Heart left ventricle (tissue), 16 donors: ENCODE measurements at regions not wholly inside any gene's neighbourhood (a gene's known extent, or its start where the extent isn't known, plus 50 kb on each side); places are given as distances from the start of the nearest gene placed in this dataset.

Experiments used
- ATAC-seq, 4 donors: fragments of 200-7000 bp; cut with Tn5 transposase; one replicate each; pipeline ENCODE4 v1.9.1; 2020 to 2022; ENCODE audit warnings: moderate library complexity in 4 of 4, mild to moderate bottlenecking in 3 of 4, moderate number of reproducible peaks in 1 of 4
- DNase-seq, 5 donors: peaks; one replicate each; pipeline ENCODE4 v3.0.0-alpha.2; 2020
- H3K27ac ChIP-seq, 12 donors: fragments of 200-600 bp; sonication (generic) in 4 of 12; one replicate each; pipeline versions ENCODE4 v1.5.0 to v1.8.0; 2016 to 2022; ENCODE audit warnings: mild to moderate bottlenecking in 2 of 12
- H3K27me3 ChIP-seq, 9 donors: fragments of 200-600 bp; sonication (generic) in 2 of 9; one replicate each; pipeline versions ENCODE4 v1.5.1 to v1.8.0; 2016 to 2022; ENCODE audit warnings: mild to moderate bottlenecking in 3 of 9
- H3K36me3 ChIP-seq, 9 donors: fragments of 200-600 bp; sonication (generic) in 2 of 9; one replicate each; pipeline versions ENCODE4 v1.5.0 to v1.8.0; 2018 to 2022; ENCODE audit warnings: mild to moderate bottlenecking in 2 of 9
- H3K4me1 ChIP-seq, 12 donors: fragments of 200-600 bp; sonication (generic) in 4 of 12; one replicate each; pipeline versions ENCODE4 v1.5.0 to v1.8.0; 2016 to 2022; ENCODE audit warnings: mild to moderate bottlenecking in 3 of 12
- H3K4me3 ChIP-seq, 12 donors: fragments of 200-600 bp; sonication (generic) in 4 of 12; one replicate each; pipeline versions ENCODE4 v1.5.0 to v1.8.0; 2017 to 2022; ENCODE audit warnings: mild to moderate bottlenecking in 9 of 12, moderate library complexity in 4 of 12
- H3K9me3 ChIP-seq, 12 donors: fragments of 200-600 bp; sonication (generic) in 4 of 12; one replicate each; pipeline versions ENCODE4 v1.5.0 to v1.8.0; 2016 to 2022; ENCODE audit warnings: mild to moderate bottlenecking in 1 of 12
- POLR2A ChIP-seq, 2 donors: fragments of 450-650 bp; IDR thresholded peaks; one replicate each; pipeline ENCODE4 v1.6.1; 2017; ENCODE audit warnings: antibody characterized with exemption in 2 of 2, mild to moderate bottlenecking in 2 of 2, moderate library complexity in 2 of 2
- WGBS, 4 donors: extraction: QIAGEN DNeasy Blood & Tissue Kit in 2 of 4; methylation state at CpG; one replicate each; pipeline versions ENCODE4 v1.1.5 to v1.1.7; 2013 to 2018; 5-methylcytosine and 5-hydroxymethylcytosine counted together
- intact Hi-C, 10 donors: fragments of 100-400 bp; cut with DNase I; formaldehyde crosslinking; loops; one replicate each; pipeline versions ENCODE4 v1.11.1 to v1.14.2; 2022
- TF ChIP-seq, protein P1 (sequence below), 12 donors: fragments of 200-600 bp; sonication (generic) in 4 of 12; IDR thresholded peaks; one replicate each; pipeline versions ENCODE4 v1.5.0 to v1.8.0; 2018 to 2022; ENCODE audit warnings: antibody characterized with exemption in 12 of 12, mild to moderate bottlenecking in 5 of 12
- donor health status: ischemic (EF 13 %, LVEDD 7.1; RV severe dilation, severe dysfunction).
- donor health status: healthy with polysubstance abuse.
- donor health status: DM: no; HTN: yes; CAD: no.
- donor health status: DM: no; HTN: no; CAD: no.
- donor health status: ischemic (EF 25% LVEDD 6.9; RV normal size, moderate dysfunction).
- donor health status: ischemic (EF 25% LVEDD 5.7; RV mildly dilated, moderate dysfunction).
- donor health status: healthy.
- donor health status: DM: yes; HTN: yes; CAD: no.
- donor health status: ischemic (EF 35%, LVEDD 5.7; RV mildly dilated, moderate dysfunction).
- donor health status: nonischemic (EF 11% LVEDD 7.7; RV severe dilation, severe dysfunction).
- donor health status: DM: yes; HTN: yes; CAD: no.
- donor health status: PGD.
- donor health status: ischemic (EF 29% LVEDD 5.4; RV normal size, mild dysfunction).
- donor health status: nonischemic (EF 23%, LVEDD 6.1; RV moderate dilation, normal function).

DNA sequence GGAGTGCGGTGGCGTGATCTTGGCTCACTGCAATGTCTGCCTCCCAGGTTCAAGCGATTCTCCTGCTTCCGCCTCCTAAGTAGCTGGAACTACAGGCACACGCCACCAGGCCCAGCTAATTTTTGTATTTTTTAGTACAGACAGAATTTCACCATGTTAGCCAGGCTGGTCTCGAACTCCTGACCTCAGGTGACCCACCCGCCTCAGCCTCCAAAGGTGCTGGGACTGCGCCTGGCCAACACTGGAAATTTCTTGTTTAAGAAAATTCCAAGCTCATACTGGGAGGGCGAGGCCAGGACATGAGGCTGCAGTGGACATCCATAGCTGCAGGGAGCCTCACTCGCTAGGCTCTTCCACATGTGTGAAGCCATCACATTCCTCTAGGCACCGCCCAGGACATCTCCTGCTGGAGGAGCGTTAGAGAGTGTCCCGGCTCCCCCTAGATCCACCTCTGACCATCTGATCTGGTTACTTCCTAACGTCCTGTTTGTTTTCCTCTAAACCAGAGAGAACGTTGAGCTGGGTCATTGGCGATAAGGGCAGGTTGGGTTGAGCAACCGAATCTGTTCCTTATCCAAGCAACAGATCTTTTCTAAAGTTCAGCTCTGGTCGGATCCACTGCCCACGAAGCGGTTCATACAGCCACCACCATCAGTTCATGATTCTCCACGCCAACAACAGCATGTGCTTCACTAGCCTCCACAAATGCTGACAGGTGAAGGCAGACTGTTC, 108.2 kb upstream of the MED13L start:
- H3K36me3 ChIP-seq: no peaks in the 10 kb centered on the region
- TF ChIP-seq, protein P1, sequence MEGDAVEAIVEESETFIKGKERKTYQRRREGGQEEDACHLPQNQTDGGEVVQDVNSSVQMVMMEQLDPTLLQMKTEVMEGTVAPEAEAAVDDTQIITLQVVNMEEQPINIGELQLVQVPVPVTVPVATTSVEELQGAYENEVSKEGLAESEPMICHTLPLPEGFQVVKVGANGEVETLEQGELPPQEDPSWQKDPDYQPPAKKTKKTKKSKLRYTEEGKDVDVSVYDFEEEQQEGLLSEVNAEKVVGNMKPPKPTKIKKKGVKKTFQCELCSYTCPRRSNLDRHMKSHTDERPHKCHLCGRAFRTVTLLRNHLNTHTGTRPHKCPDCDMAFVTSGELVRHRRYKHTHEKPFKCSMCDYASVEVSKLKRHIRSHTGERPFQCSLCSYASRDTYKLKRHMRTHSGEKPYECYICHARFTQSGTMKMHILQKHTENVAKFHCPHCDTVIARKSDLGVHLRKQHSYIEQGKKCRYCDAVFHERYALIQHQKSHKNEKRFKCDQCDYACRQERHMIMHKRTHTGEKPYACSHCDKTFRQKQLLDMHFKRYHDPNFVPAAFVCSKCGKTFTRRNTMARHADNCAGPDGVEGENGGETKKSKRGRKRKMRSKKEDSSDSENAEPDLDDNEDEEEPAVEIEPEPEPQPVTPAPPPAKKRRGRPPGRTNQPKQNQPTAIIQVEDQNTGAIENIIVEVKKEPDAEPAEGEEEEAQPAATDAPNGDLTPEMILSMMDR (IDR thresholded peaks at IDR 0.05): no peak
- no peak for TF ChIP-seq POLR2A (IDR thresholded peaks at IDR 0.05)
- peaks cover 0 to 4% (median 0%) of the 10 kb centered on the region in 12 donors for H3K9me3 ChIP-seq
- DNase-seq: no peak
- H3K4me3 ChIP-seq: no peak overlapping the region
- H3K27me3 ChIP-seq: peaks cover 0 to 13% (median 3%) of the 10 kb centered on the region in 9 donors
- ATAC-seq: no peak
- 78 to 81% (median 80%) methylated on average over 21 of the region's 21 CpGs for WGBS, 4 donors
- intact Hi-C loops: no loop called here
- peaks cover 0 to 42% (median 12%) of the 10 kb centered on the region in 12 donors for H3K4me1 ChIP-seq
- H3K27ac ChIP-seq: no peak overlapping the region

DNA sequence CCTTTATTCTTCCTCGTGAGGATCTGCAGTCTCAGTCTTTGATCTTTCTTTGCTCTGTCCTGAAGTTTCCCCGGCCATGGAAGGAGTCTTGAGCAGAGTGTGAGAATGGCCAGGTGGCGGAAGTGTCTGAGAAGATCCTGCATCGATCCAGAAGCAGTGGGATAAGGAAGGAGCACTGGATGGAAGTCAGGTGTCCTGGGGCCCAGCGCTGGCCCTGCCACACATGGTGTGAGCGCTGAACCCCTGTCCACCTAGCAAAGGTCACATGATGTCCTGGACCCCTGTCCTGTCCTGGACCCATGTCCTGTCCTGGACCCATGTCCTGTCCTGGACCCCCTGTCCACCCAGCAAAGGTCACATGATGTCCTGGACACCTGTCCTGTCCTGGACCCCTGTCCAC, 111.8 kb upstream of the MED13L start:
- 83 to 87% (median 86%) methylated on average over 5 to 6 of the region's 6 CpGs for WGBS, 4 donors

DNA sequence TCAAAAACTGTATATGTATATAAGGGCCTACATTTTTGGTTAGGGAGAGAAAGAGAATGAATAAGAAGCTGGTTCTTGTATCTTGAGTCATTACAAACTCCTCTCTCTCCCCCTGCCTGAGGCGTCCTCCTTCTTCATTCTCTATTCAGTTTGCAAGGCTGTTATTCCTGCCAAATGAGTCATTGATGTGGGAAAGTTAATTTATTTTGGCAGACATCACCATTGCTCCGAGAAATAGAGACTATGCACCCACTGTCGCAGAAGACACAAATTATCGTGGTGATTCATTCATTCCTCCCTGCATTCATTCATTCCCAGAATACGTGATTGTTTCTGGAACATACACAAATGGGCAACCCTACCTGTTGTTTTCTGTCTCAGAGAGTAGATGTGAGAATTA, 112.5 kb upstream of the MED13L start:
- Histone ChIP-seq H3K4me3 (no peak overlapping the region), H3K9me3 (peaks cover 0 to 14% (median 6%) of the 10 kb centered on the region in 12 donors), H3K27ac (peak overlapping the region in 1 of 12 donors; percentile 43), H3K36me3 (no peaks in the 10 kb centered on the region), H3K27me3 (no peaks in the 10 kb centered on the region), H3K4me1 (peaks cover 0 to 9% (median 0%) of the 10 kb centered on the region in 12 donors)
- 51 to 66% (median 58%) methylated on average over 5 of the region's 5 CpGs for WGBS, 4 donors
- no peak for TF ChIP-seq POLR2A (IDR thresholded peaks at IDR 0.05)
- TF ChIP-seq, protein P1 (IDR thresholded peaks at IDR 0.05): no peak
- DNase-seq (peak in 1 of 5 donors; percentile 35), ATAC-seq (peak in 3 of 4 donors; percentile 53 to 85 (median 70))
- intact Hi-C loops: no loop called here

More for the DNA sequence above, 111.8 kb upstream of the MED13L start:
- no peaks in the 10 kb centered on the region for H3K27me3 ChIP-seq
- intact Hi-C loops: no loop called here
- no peak overlapping the region for H3K4me3 ChIP-seq
- ATAC-seq (no peak), DNase-seq (peak in 1 of 5 donors; percentile 17)
- peak overlapping the region in 1 of 12 donors; percentile 43 for H3K27ac ChIP-seq
- H3K9me3 ChIP-seq: peaks cover 0 to 14% (median 6%) of the 10 kb centered on the region in 12 donors
- no peaks in the 10 kb centered on the region for H3K36me3 ChIP-seq
- peaks cover 0 to 16% (median 0%) of the 10 kb centered on the region in 12 donors for H3K4me1 ChIP-seq
- TF ChIP-seq POLR2A (IDR thresholded peaks at IDR 0.05): no peak
- TF ChIP-seq, protein P1 (IDR thresholded peaks at IDR 0.05): no peak

DNA sequence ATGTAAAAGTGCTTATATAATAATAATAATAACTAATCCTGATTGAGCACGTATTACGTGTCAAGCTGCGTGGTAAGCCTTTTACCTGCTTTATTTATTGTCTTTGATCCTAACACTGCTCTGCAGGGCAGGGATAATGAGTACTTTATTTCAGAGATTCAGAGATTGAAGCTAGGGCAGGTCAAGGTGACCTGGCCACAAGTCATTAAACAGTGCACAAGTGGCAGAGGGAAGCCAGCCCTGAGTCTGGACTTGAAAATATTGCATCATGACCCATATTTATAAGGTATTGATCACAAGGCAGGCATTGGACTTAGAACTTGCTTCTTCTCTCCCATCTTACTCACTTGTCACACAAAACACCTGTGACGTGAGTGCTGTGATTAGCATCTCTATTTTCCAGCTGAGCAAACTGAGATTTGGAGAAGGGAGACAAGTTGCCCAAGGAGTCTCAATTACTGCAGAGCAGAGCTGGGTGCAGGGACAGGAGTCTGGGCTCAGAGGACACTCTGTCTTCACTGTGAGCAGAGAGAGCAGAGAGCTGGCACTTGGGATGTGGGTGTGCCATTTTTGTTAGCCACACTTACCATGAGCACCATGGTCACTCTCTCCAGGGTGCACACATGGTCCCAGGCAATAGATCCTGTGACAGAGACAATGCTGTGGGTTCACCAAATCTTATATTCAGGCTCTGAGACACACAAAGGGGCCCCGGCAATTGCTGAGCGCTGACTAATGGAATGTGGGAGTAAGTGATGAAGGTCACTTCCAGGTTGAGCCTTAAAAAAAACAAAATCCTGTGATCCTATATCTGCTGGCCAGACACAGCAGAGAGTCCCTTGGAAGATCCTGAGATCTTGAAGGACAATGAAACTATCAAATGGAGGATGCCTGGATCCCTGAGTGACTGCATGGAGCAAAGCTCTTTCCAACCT, 113.2 kb upstream of the MED13L start:
- intact Hi-C loops: no loop called here
- H3K4me3 ChIP-seq: no peak overlapping the region
- H3K27ac ChIP-seq: no peak overlapping the region
- 92 to 96% (median 94%) methylated on average over 6 of the region's 6 CpGs for WGBS, 4 donors
- ATAC-seq (no peak), DNase-seq (peak in 1 of 5 donors; percentile 21)
- no peaks in the 10 kb centered on the region for H3K27me3 ChIP-seq
- H3K4me1 ChIP-seq: peaks cover 0 to 3% (median 0%) of the 10 kb centered on the region in 12 donors
- H3K9me3 ChIP-seq: peaks cover 0 to 14% (median 6%) of the 10 kb centered on the region in 12 donors
- no peak for TF ChIP-seq POLR2A (IDR thresholded peaks at IDR 0.05)
- TF ChIP-seq, protein P1 (IDR thresholded peaks at IDR 0.05): no peak
- no peaks in the 10 kb centered on the region for H3K36me3 ChIP-seq
